ENCODE measurements at regions not wholly inside any gene's neighbourhood (a gene's known extent, or its start where the extent isn't known, plus 50 kb on each side); places are given as distances from the start of the nearest gene placed in this dataset.

GRCh38 chr12:25332143-25332542 is 81.4 kb upstream of the KRAS start:
- no TSS peak for BruUV-seq (replicated peaks)
- H3K4me3 Mint-ChIP-seq (ENCODE audit: unreplicated experiment), result no peak overlapping the region
- ChIA-PET POLR2A (no interaction called here), CTCF (no interaction called here)
- intact Hi-C loops (cut with micrococcal nuclease; ENCODE audit: unreplicated experiment), result no loop called here
- Histone ChIP-seq H3K4me3 (ENCODE audit: low read depth, low read length) (no peak overlapping the region), H3K4me1 (peaks cover 5% of the 10 kb centered on the region), H3K9me3 (no peaks in the 10 kb centered on the region), H3K36me3 (ENCODE audit: control insufficient read depth, insufficient read depth, low read length) (no peaks in the 10 kb centered on the region), H3K27me3 (replicated peaks; ENCODE audit: control insufficient read depth, insufficient read depth, low read length) (no peaks in the 10 kb centered on the region)
- H3K36me3 Mint-ChIP-seq (ENCODE audit: insufficient read depth, unreplicated experiment), result no peaks in the 10 kb centered on the region
- DNase-seq, result no peak
- no peaks in the 10 kb centered on the region for H3K27me3 Mint-ChIP-seq (ENCODE audit: insufficient read depth, unreplicated experiment)
- no peaks in the 10 kb centered on the region for H3K9me3 Mint-ChIP-seq (ENCODE audit: unreplicated experiment)
- no peak overlapping the region for H3K27ac Mint-ChIP-seq (ENCODE audit: unreplicated experiment)
- H3K4me1 Mint-ChIP-seq (ENCODE audit: low read depth, unreplicated experiment), result peaks cover 5% of the 10 kb centered on the region
- no peak for TF ChIP-seq CTCF (IDR thresholded peaks at IDR 0.05; ENCODE audit: insufficient read depth in 1 of 2, low read depth in 1 of 2, low read length in 1 of 2, severe bottlenecking in 1 of 2, unreplicated experiment in 1 of 2)

- intact Hi-C loops (cut with micrococcal nuclease; ENCODE audit: unreplicated experiment), result no loop called here
- ChIA-PET CTCF (no interaction called here), POLR2A (interaction anchor here (0.6 kb wide), 1 partner anchor 92 kb away, joined by 3 read pairs; no protein-coding TSS in a partner anchor)
- H3K4me3 ChIP-seq (ENCODE audit: low read depth, low read length), result no peak overlapping the region
- no peak for TF ChIP-seq CTCF (IDR thresholded peaks at IDR 0.05; ENCODE audit: insufficient read depth in 1 of 2, low read depth in 1 of 2, low read length in 1 of 2, severe bottlenecking in 1 of 2, unreplicated experiment in 1 of 2)
- H3K36me3 ChIP-seq (ENCODE audit: control insufficient read depth, insufficient read depth, low read length), result no peaks in the 10 kb centered on the region
- Mint-ChIP-seq H3K4me3 (ENCODE audit: unreplicated experiment) (no peak overlapping the region), H3K27ac (ENCODE audit: unreplicated experiment) (no peak overlapping the region), H3K4me1 (ENCODE audit: low read depth, unreplicated experiment) (peaks cover 5% of the 10 kb centered on the region), H3K27me3 (ENCODE audit: insufficient read depth, unreplicated experiment) (no peaks in the 10 kb centered on the region), H3K9me3 (ENCODE audit: unreplicated experiment) (no peaks in the 10 kb centered on the region), H3K36me3 (ENCODE audit: insufficient read depth, unreplicated experiment) (no peaks in the 10 kb centered on the region)
- no TSS peak for BruUV-seq (replicated peaks)
- peak in 1 of 2 experiments; percentile 40 for DNase-seq
- no peaks in the 10 kb centered on the region for H3K9me3 ChIP-seq
- peaks cover 5% of the 10 kb centered on the region for H3K4me1 ChIP-seq
- H3K27me3 ChIP-seq (replicated peaks; ENCODE audit: control insufficient read depth, insufficient read depth, low read length), result no peaks in the 10 kb centered on the region
These were observed 77.5 kb upstream of the KRAS start for GRCh38 chr12:25328072-25328712.

GRCh38 chr12:25327321-25327720 is 76.6 kb upstream of the KRAS start:
- no peak for TF ChIP-seq CTCF (IDR thresholded peaks at IDR 0.05; ENCODE audit: insufficient read depth in 1 of 2, low read depth in 1 of 2, low read length in 1 of 2, severe bottlenecking in 1 of 2, unreplicated experiment in 1 of 2)
- Histone ChIP-seq H3K9me3 (no peaks in the 10 kb centered on the region), H3K27me3 (replicated peaks; ENCODE audit: control insufficient read depth, insufficient read depth, low read length) (no peaks in the 10 kb centered on the region), H3K36me3 (ENCODE audit: control insufficient read depth, insufficient read depth, low read length) (no peaks in the 10 kb centered on the region), H3K4me1 (peaks cover 5% of the 10 kb centered on the region), H3K4me3 (ENCODE audit: low read depth, low read length) (no peak overlapping the region)
- Mint-ChIP-seq H3K4me3 (ENCODE audit: unreplicated experiment) (no peak overlapping the region), H3K4me1 (ENCODE audit: low read depth, unreplicated experiment) (peaks cover 5% of the 10 kb centered on the region), H3K27ac (ENCODE audit: unreplicated experiment) (no peak overlapping the region), H3K9me3 (ENCODE audit: unreplicated experiment) (no peaks in the 10 kb centered on the region), H3K27me3 (ENCODE audit: insufficient read depth, unreplicated experiment) (no peaks in the 10 kb centered on the region), H3K36me3 (ENCODE audit: insufficient read depth, unreplicated experiment) (no peaks in the 10 kb centered on the region)
- intact Hi-C loops (cut with micrococcal nuclease; ENCODE audit: unreplicated experiment), result no loop called here
- no TSS peak for BruUV-seq (replicated peaks)
- no peak for DNase-seq
- ChIA-PET POLR2A (no interaction called here), CTCF (no interaction called here)
